ENCODE measurements at regions not wholly inside any gene's neighbourhood (a gene's known extent, or its start where the extent isn't known, plus 50 kb on each side); places are given as distances from the start of the nearest gene placed in this dataset.
"Not testable (repeated sequence)": the region's sequence is repeated elsewhere in the genome, so short reads cannot be mapped to it uniquely, and the experiment has no call there.

DNA sequence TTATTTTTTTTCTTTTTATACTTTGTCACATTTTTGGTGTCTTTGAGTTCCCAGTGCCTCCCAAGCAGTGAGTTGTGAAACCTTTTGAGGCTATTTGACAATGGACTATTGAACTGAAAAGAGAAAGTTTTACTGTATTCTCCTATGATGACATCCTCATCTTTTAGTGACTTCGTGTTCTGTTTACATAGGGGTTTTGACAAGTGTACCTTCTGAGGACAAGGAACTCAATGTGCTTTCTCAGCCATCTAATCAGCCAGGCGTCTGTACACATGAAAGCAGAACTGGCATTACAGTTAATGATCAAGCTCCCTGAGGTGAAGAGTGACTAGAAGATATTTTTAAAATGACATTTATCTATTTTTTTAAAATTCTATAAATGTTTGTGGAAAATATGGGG is 175.5 kb downstream of the ANXA1 start:
- H3K27ac ChIP-seq (ENCODE audit: insufficient read depth, low read length, poor library complexity, severe bottlenecking): no peak overlapping the region
- H3K36me3 ChIP-seq (ENCODE audit: control insufficient read depth, insufficient read depth, low read length): no peaks in the 10 kb centered on the region
- H3K4me3 ChIP-seq (ENCODE audit: insufficient read depth, low read depth, low read length, poor library complexity, severe bottlenecking): no peak overlapping the region
- no peaks in the 10 kb centered on the region for H3K27me3 ChIP-seq (replicated peaks; ENCODE audit: control insufficient read depth, insufficient read depth, low read length, poor library complexity, severe bottlenecking)
- H3K4me1 ChIP-seq (ENCODE audit: control insufficient read depth, insufficient read depth, low read length, poor library complexity, severe bottlenecking): no peaks in the 10 kb centered on the region
- DNase-seq: no peak
- no peaks in the 10 kb centered on the region for H3K9me3 ChIP-seq (ENCODE audit: control insufficient read depth, low read length)

DNA sequence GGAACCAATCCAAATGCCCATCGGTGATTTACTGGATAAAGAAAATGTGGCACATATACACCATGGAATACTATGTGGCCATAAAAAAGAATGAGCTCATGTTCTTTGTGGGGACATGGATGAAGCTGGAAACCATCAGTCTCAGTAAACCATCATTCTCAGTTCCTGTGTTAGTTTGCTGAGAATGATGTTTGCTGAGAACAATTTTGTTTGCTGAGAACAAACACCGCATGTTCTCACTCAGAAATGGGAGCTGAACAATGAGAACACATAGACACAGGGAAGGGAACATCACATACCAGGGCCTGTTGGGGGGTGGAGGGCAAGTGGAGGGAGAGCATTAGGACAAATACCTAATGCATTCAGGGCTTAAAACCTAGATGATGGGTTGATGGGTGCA is 185.5 kb downstream of the ANXA1 start:
- not testable (repeated sequence) for H3K36me3 ChIP-seq (ENCODE audit: control insufficient read depth, insufficient read depth, low read length); H3K4me1 ChIP-seq (ENCODE audit: control insufficient read depth, insufficient read depth, low read length, poor library complexity, severe bottlenecking)

DNA sequence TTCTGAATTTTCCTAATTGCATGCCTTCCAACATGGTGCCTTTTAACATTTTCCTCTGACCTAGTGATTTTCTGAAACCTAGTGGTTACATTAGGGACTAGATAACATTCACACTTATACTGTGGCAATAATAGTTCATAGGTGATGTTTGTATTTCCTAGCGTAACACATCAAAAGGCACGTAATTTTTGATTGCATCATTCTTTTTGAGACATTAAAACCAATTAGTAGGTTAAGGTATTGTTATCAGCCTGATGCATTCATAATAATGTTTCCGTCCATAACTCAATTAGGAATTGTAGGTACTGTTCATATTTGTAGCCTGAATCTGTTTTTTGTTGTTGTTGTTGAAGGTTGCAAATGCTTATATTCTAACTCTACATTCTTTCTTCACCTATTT is 192.4 kb downstream of the ANXA1 start:
- Histone ChIP-seq H3K27me3 (replicated peaks; ENCODE audit: control insufficient read depth, insufficient read depth, low read length, poor library complexity, severe bottlenecking) (no peaks in the 10 kb centered on the region), H3K36me3 (ENCODE audit: control insufficient read depth, insufficient read depth, low read length) (no peaks in the 10 kb centered on the region), H3K27ac (ENCODE audit: insufficient read depth, low read length, poor library complexity, severe bottlenecking) (no peak overlapping the region), H3K4me1 (ENCODE audit: control insufficient read depth, insufficient read depth, low read length, poor library complexity, severe bottlenecking) (no peaks in the 10 kb centered on the region), H3K4me3 (ENCODE audit: insufficient read depth, low read depth, low read length, poor library complexity, severe bottlenecking) (no peak overlapping the region), H3K9me3 (ENCODE audit: control insufficient read depth, low read length) (no peaks in the 10 kb centered on the region)
- DNase-seq: no peak

More for the DNA sequence above, 185.5 kb downstream of the ANXA1 start:
- DNase-seq; H3K4me3 ChIP-seq (ENCODE audit: insufficient read depth, low read depth, low read length, poor library complexity, severe bottlenecking); H3K27me3 ChIP-seq (replicated peaks; ENCODE audit: control insufficient read depth, insufficient read depth, low read length, poor library complexity, severe bottlenecking); H3K9me3 ChIP-seq (ENCODE audit: control insufficient read depth, low read length); H3K27ac ChIP-seq (ENCODE audit: insufficient read depth, low read length, poor library complexity, severe bottlenecking): not testable (repeated sequence)

DNA sequence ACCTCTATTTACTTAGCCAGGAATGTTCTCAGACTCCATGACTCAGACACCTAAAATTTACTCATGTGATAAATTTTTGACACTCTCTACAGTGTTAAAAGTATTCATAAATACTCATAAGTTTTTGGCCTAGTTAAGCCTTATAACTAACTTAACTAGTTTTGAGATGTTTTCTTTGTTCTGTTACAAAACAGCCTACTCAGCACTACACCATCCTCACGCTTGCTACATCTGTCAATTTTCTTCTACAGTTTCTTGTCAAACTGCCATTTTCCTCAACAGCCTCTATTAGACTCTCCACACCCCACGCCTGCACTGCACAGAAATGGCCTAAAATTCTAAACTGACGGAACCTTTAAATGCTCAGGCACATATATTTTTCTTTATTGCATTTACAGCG is 195.5 kb downstream of the ANXA1 start:
- Histone ChIP-seq H3K27ac (ENCODE audit: insufficient read depth, low read length, poor library complexity, severe bottlenecking) (no peak overlapping the region), H3K4me1 (ENCODE audit: control insufficient read depth, insufficient read depth, low read length, poor library complexity, severe bottlenecking) (no peaks in the 10 kb centered on the region), H3K9me3 (ENCODE audit: control insufficient read depth, low read length) (no peaks in the 10 kb centered on the region), H3K36me3 (ENCODE audit: control insufficient read depth, insufficient read depth, low read length) (no peaks in the 10 kb centered on the region), H3K4me3 (ENCODE audit: insufficient read depth, low read depth, low read length, poor library complexity, severe bottlenecking) (no peak overlapping the region), H3K27me3 (replicated peaks; ENCODE audit: control insufficient read depth, insufficient read depth, low read length, poor library complexity, severe bottlenecking) (no peaks in the 10 kb centered on the region)
- no peak for DNase-seq

DNA sequence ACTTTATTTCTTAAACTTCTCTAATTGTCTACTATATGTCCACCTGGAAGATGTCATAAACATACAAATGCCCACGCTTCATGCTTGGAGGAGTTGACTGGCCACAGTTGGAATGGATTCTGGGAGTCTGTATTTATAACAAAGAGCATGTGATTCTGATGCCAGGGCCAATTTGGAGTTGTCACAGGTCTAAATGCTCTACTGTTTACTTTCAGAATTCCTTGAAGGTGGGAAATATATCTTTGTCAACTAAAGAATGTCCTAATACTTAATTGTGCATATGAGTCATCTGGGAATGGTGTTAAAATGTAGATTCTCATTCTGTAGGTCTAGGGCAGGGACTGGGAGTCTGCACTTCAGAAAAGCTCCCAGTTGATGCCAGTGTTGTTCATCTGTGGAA is 196.1 kb downstream of the ANXA1 start:
- no peaks in the 10 kb centered on the region for H3K36me3 ChIP-seq (ENCODE audit: control insufficient read depth, insufficient read depth, low read length)
- H3K27me3 ChIP-seq (replicated peaks; ENCODE audit: control insufficient read depth, insufficient read depth, low read length, poor library complexity, severe bottlenecking): no peaks in the 10 kb centered on the region
- no peaks in the 10 kb centered on the region for H3K9me3 ChIP-seq (ENCODE audit: control insufficient read depth, low read length)
- H3K4me3 ChIP-seq (ENCODE audit: insufficient read depth, low read depth, low read length, poor library complexity, severe bottlenecking): no peak overlapping the region
- DNase-seq: no peak
- no peaks in the 10 kb centered on the region for H3K4me1 ChIP-seq (ENCODE audit: control insufficient read depth, insufficient read depth, low read length, poor library complexity, severe bottlenecking)
- H3K27ac ChIP-seq (ENCODE audit: insufficient read depth, low read length, poor library complexity, severe bottlenecking): no peak overlapping the region

DNA sequence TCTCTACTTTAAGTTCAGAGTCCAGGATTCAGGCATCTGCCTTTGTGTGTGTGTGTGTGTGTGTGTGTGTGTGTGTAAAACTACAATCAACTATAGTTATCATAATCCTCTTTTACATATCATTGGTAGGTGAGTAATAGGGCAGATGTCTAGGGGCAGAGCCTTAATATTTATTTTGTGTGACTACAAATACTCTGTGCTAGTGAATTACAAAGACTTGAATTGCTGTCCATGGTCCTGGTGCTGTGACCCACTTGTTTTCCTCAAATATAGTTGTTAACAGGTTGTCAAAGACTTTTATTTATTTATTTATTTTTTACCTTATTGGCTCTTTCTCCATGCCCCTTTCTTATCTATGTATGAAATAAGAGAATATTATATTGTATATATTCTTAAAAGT is 196.8 kb downstream of the ANXA1 start:
- H3K9me3 ChIP-seq (ENCODE audit: control insufficient read depth, low read length): no peaks in the 10 kb centered on the region

DNA sequence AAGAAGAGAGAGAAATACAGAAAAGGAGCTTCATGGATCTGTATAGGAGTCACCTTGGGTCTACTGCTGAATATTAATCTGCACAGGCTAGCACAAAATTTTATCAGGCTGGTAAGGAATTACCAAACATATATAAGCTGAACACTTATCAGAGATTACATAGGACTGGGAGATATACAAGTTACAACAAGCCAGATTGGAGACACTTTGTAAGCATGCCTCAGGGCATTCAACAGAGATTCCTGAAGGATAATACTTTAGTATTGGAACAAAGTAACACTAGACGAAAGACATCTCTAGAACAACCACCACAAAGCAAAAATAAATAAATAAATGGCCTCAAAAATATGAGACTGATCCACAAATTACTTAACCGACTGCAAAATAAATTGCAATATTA is 197.8 kb downstream of the ANXA1 start:
- Histone ChIP-seq H3K4me3 (ENCODE audit: insufficient read depth, low read depth, low read length, poor library complexity, severe bottlenecking) (no peak overlapping the region), H3K27me3 (replicated peaks; ENCODE audit: control insufficient read depth, insufficient read depth, low read length, poor library complexity, severe bottlenecking) (no peaks in the 10 kb centered on the region), H3K27ac (ENCODE audit: insufficient read depth, low read length, poor library complexity, severe bottlenecking) (no peak overlapping the region), H3K9me3 (ENCODE audit: control insufficient read depth, low read length) (no peaks in the 10 kb centered on the region), H3K4me1 (ENCODE audit: control insufficient read depth, insufficient read depth, low read length, poor library complexity, severe bottlenecking) (no peaks in the 10 kb centered on the region), H3K36me3 (ENCODE audit: control insufficient read depth, insufficient read depth, low read length) (no peaks in the 10 kb centered on the region)
- DNase-seq: no peak

More for the DNA sequence above, 196.8 kb downstream of the ANXA1 start:
- no peak for DNase-seq
- Histone ChIP-seq H3K4me1 (ENCODE audit: control insufficient read depth, insufficient read depth, low read length, poor library complexity, severe bottlenecking) (no peaks in the 10 kb centered on the region), H3K4me3 (ENCODE audit: insufficient read depth, low read depth, low read length, poor library complexity, severe bottlenecking) (no peak overlapping the region), H3K27ac (ENCODE audit: insufficient read depth, low read length, poor library complexity, severe bottlenecking) (no peak overlapping the region), H3K36me3 (ENCODE audit: control insufficient read depth, insufficient read depth, low read length) (no peaks in the 10 kb centered on the region), H3K27me3 (replicated peaks; ENCODE audit: control insufficient read depth, insufficient read depth, low read length, poor library complexity, severe bottlenecking) (no peaks in the 10 kb centered on the region)

DNA sequence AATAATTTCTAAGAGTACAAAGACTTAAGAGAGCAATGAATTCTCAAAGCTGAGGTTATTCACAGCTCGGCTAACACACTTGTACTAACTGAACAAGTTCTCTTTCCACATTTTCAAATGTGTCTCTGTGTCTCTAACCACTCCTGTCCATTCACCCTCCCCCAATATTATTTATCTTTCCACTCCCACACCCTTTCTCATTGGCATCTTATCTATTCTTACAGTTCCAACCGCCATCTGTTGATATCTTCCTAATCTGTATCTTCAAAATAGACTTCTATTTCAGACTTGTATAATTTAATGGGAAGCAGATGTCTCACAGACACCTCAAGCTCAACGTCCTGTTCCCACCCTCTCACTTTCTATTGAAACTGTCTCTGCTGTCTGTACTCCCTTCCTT is 205.9 kb downstream of the ANXA1 start:
- H3K4me3 ChIP-seq (ENCODE audit: insufficient read depth, low read depth, low read length, poor library complexity, severe bottlenecking): no peak overlapping the region
- H3K36me3 ChIP-seq (ENCODE audit: control insufficient read depth, insufficient read depth, low read length): no peaks in the 10 kb centered on the region
- H3K9me3 ChIP-seq (ENCODE audit: control insufficient read depth, low read length): no peaks in the 10 kb centered on the region
- no peak for DNase-seq
- no peaks in the 10 kb centered on the region for H3K27me3 ChIP-seq (replicated peaks; ENCODE audit: control insufficient read depth, insufficient read depth, low read length, poor library complexity, severe bottlenecking)
- H3K4me1 ChIP-seq (ENCODE audit: control insufficient read depth, insufficient read depth, low read length, poor library complexity, severe bottlenecking): no peaks in the 10 kb centered on the region
- H3K27ac ChIP-seq (ENCODE audit: insufficient read depth, low read length, poor library complexity, severe bottlenecking): no peak overlapping the region

DNA sequence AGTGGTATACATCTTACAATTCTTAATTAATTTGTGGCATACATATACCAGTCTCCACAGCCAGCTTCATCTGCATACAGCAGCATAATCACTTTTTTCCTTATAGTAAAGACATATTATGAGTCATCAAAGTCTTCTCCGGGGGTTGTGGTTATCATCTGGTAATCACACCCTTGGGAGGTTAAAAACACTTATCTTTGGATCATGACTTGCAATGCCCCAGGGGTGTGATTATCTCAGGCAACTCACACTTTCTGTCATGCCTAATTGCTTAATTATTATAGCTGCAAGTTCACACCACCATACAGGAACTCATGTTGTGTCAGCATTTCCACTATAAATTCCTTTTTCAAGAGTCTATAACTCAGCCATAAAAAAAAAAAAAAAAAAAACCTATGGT is 218.4 kb downstream of the ANXA1 start:
- H3K27ac ChIP-seq (ENCODE audit: insufficient read depth, low read length, poor library complexity, severe bottlenecking): no peak overlapping the region
- no peak for DNase-seq

DNA sequence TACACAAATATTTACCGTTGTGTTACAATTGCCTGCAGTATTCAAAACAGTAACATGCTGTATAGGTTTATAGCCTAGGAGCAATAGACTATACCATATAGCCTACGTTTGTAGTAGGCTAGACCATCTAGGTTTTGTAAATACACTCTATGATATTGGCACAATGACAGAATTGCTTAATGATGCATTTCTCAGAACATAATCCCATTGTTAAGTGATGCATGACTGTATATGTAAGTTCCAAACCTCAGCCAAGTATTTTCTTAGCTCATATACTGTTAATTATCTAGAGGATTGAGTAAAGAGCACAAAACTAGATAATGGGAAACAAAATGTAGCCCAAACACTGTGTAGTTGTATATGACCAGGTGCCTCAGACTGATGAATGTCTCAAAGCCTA is 220.1 kb downstream of the ANXA1 start:
- Histone ChIP-seq H3K9me3 (ENCODE audit: control insufficient read depth, low read length) (no peaks in the 10 kb centered on the region), H3K36me3 (ENCODE audit: control insufficient read depth, insufficient read depth, low read length) (no peaks in the 10 kb centered on the region), H3K27ac (ENCODE audit: insufficient read depth, low read length, poor library complexity, severe bottlenecking) (no peak overlapping the region), H3K27me3 (replicated peaks; ENCODE audit: control insufficient read depth, insufficient read depth, low read length, poor library complexity, severe bottlenecking) (no peaks in the 10 kb centered on the region), H3K4me1 (ENCODE audit: control insufficient read depth, insufficient read depth, low read length, poor library complexity, severe bottlenecking) (no peaks in the 10 kb centered on the region), H3K4me3 (ENCODE audit: insufficient read depth, low read depth, low read length, poor library complexity, severe bottlenecking) (no peak overlapping the region)
- no peak for DNase-seq

More for the DNA sequence above, 218.4 kb downstream of the ANXA1 start:
- Histone ChIP-seq H3K4me3 (ENCODE audit: insufficient read depth, low read depth, low read length, poor library complexity, severe bottlenecking) (no peak overlapping the region), H3K27me3 (replicated peaks; ENCODE audit: control insufficient read depth, insufficient read depth, low read length, poor library complexity, severe bottlenecking) (no peaks in the 10 kb centered on the region), H3K4me1 (ENCODE audit: control insufficient read depth, insufficient read depth, low read length, poor library complexity, severe bottlenecking) (no peaks in the 10 kb centered on the region), H3K36me3 (ENCODE audit: control insufficient read depth, insufficient read depth, low read length) (no peaks in the 10 kb centered on the region), H3K9me3 (ENCODE audit: control insufficient read depth, low read length) (no peaks in the 10 kb centered on the region)

DNA sequence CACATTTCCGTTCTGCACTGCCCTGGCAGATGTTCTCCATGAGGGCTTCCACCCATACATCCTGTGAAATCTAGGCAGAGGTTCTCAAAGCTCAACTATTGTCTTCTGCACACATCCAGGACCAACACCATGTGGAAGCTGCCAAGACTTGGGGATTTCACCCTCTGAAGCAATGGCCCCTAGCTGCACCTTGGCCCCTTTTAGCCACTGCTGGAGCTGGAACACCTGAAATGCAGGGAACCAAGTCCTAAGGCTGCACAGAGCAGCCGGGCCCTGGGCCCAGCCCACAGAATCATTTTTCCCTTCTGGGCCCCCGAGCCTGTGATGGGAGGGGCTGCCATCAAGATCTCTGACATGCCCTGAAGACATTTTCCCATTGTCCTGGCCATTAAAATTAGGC is 228.7 kb downstream of the ANXA1 start:
- Histone ChIP-seq H3K4me1 (ENCODE audit: control insufficient read depth, insufficient read depth, low read length, poor library complexity, severe bottlenecking) (no peaks in the 10 kb centered on the region), H3K9me3 (ENCODE audit: control insufficient read depth, low read length) (no peaks in the 10 kb centered on the region), H3K27ac (ENCODE audit: insufficient read depth, low read length, poor library complexity, severe bottlenecking) (no peak overlapping the region), H3K27me3 (replicated peaks; ENCODE audit: control insufficient read depth, insufficient read depth, low read length, poor library complexity, severe bottlenecking) (no peaks in the 10 kb centered on the region), H3K36me3 (ENCODE audit: control insufficient read depth, insufficient read depth, low read length) (no peaks in the 10 kb centered on the region), H3K4me3 (ENCODE audit: insufficient read depth, low read depth, low read length, poor library complexity, severe bottlenecking) (no peak overlapping the region)
- no peak for DNase-seq

Data from effector memory CD4-positive, alpha-beta T cell (primary cell).